Loucy (cell line): ENCODE measurements at regions not wholly inside any gene's neighbourhood (a gene's known extent, or its start where the extent isn't known, plus 50 kb on each side); places are given as distances from the start of the nearest gene placed in this dataset.

Source experiments
- H2AFZ ChIP-seq: fragments of 200-600 bp; sonication (generic); 2 replicates; pipeline ENCODE4 v1.6.0; 2016; ENCODE audit warnings: antibody characterized with exemption, mild to moderate bottlenecking, low read length, moderate library complexity
- H3F3A ChIP-seq: fragments of 200-600 bp; 2 replicates; pipeline ENCODE4 v1.6.0; 2016; ENCODE audit warnings: antibody characterized with exemption, low read depth, mild to moderate bottlenecking
- H3K27me3 ChIP-seq: fragments of 200-600 bp; sonication (generic); 2 replicates; pipeline ENCODE4 v1.6.1; 2014; ENCODE audit warnings: low read length, mild to moderate bottlenecking; ENCODE audit not compliant: insufficient read depth, poor library complexity, severe bottlenecking
- H3K36me3 ChIP-seq: fragments of 200-600 bp; sonication (generic); 2 replicates; pipeline ENCODE4 v1.6.1; 2016; ENCODE audit warnings: low read length; ENCODE audit not compliant: insufficient read depth
- H3K4me1 ChIP-seq: fragments of 200-600 bp; sonication (generic); 2 replicates; pipeline ENCODE4 v1.5.1; 2014; ENCODE audit warnings: low read length, mild to moderate bottlenecking; ENCODE audit not compliant: insufficient read depth, poor library complexity, severe bottlenecking
- H3K4me2 ChIP-seq: fragments of 200-600 bp; sonication (generic); 2 replicates; pipeline ENCODE4 v1.6.0; 2014; ENCODE audit warnings: antibody characterized with exemption, low read length, low read depth, mild to moderate bottlenecking; ENCODE audit not compliant: poor library complexity, severe bottlenecking
- H3K4me3 ChIP-seq: fragments of 200-600 bp; sonication (generic); 2 replicates; pipeline ENCODE4 v1.5.1; 2014; ENCODE audit warnings: low read length, mild to moderate bottlenecking, mixed read lengths; ENCODE audit not compliant: poor library complexity, severe bottlenecking
- H3K79me2 ChIP-seq: fragments of 200-600 bp; sonication (generic); 2 replicates; pipeline ENCODE4 v1.6.1; 2014; ENCODE audit warnings: low read length; ENCODE audit not compliant: insufficient read depth
- H3K9ac ChIP-seq: fragments of 200-600 bp; sonication (generic); 2 replicates; pipeline ENCODE4 v1.6.0; 2014; ENCODE audit warnings: mild to moderate bottlenecking, low read depth, low read length, moderate library complexity; ENCODE audit not compliant: poor library complexity, severe bottlenecking
- H3K9me2 ChIP-seq: fragments of 200-600 bp; sonication (generic); replicated peaks from 2 replicates; pipeline ENCODE4 v1.6.1; 2016; ENCODE audit warnings: low read depth, low read length, mixed read lengths
- H3K9me3 ChIP-seq: fragments of 200-600 bp; sonication (generic); 2 replicates; pipeline ENCODE4 v1.6.1; 2014; ENCODE audit warnings: mild to moderate bottlenecking, antibody characterized with exemption, low read length, low read depth; ENCODE audit not compliant: insufficient read depth
- H4K20me1 ChIP-seq: fragments of 200-600 bp; sonication (generic); 2 replicates; pipeline ENCODE4 v1.6.0; 2014; ENCODE audit warnings: antibody characterized with exemption, low read length, mild to moderate bottlenecking; ENCODE audit not compliant: insufficient read depth, poor library complexity, severe bottlenecking
- EZH2phosphoT487 ChIP-seq: fragments of 200-600 bp; IDR thresholded peaks from 2 replicates; pipeline ENCODE4 v1.6.1; 2018; ENCODE audit warnings: antibody characterized with exemption, mild to moderate bottlenecking, moderate library complexity, borderline replicate concordance
- TF ChIP-seq, protein P1 (sequence below): fragments of 200-600 bp; sonication (generic); conservative IDR thresholded peaks from 2 replicates; pipeline ENCODE4 v1.5.1; 2014; ENCODE audit warnings: mild to moderate bottlenecking, antibody characterized with exemption, low read length

DNA sequence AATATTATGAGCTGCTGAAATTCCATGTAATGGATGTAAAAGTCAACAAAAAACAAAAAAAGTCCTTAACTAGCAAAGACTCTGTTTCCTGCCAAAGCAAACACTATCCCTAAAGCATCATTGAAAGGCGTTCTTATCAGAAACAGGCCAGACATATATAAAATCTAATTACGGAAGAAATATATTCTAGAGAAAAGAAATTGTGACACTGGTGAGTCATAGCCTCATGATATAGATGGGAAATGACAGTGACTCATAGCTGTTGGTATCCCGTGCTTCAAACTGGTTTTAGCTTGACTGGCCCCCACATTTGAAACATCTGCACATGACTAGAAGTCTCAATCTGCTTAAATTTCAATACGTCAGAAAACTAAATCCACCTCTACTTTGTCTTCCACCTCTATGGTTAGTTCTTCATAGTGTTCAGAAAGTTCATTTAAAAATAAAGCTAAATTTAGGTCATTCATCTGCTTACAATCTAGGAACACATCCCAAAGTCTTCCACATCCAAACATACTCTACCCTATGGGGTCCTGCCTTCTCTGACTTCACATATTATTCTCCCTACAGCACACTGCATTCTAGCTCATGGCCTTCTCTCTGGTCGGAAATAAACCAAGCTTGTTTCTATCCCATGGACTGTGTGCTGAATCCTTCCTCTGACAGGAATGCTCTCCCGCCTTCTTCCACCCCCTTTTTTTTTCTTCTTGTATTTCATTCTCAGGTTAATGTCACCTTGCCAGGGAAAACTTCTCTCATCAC is 456.3 kb upstream of the ARRDC4 start:
- H3K36me3 ChIP-seq, result no peaks in the 10 kb centered on the region
- no peaks in the 10 kb centered on the region for H3F3A ChIP-seq
- no peaks in the 10 kb centered on the region for H3K4me1 ChIP-seq
- no peak overlapping the region for H3K4me3 ChIP-seq
- no peak overlapping the region for H2AFZ ChIP-seq
- TF ChIP-seq, protein P1, sequence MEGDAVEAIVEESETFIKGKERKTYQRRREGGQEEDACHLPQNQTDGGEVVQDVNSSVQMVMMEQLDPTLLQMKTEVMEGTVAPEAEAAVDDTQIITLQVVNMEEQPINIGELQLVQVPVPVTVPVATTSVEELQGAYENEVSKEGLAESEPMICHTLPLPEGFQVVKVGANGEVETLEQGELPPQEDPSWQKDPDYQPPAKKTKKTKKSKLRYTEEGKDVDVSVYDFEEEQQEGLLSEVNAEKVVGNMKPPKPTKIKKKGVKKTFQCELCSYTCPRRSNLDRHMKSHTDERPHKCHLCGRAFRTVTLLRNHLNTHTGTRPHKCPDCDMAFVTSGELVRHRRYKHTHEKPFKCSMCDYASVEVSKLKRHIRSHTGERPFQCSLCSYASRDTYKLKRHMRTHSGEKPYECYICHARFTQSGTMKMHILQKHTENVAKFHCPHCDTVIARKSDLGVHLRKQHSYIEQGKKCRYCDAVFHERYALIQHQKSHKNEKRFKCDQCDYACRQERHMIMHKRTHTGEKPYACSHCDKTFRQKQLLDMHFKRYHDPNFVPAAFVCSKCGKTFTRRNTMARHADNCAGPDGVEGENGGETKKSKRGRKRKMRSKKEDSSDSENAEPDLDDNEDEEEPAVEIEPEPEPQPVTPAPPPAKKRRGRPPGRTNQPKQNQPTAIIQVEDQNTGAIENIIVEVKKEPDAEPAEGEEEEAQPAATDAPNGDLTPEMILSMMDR, result no peak
- no peak for TF ChIP-seq EZH2phosphoT487
- no peaks in the 10 kb centered on the region; the same call in 1 of the 2 replicates for H3K9me2 ChIP-seq
- no peaks in the 10 kb centered on the region for H3K79me2 ChIP-seq
- H3K9me3 ChIP-seq, result no peaks in the 10 kb centered on the region
- no peaks in the 10 kb centered on the region for H4K20me1 ChIP-seq
- no peak overlapping the region for H3K9ac ChIP-seq
- no peak overlapping the region for H3K4me2 ChIP-seq
- no peaks in the 10 kb centered on the region for H3K27me3 ChIP-seq

DNA sequence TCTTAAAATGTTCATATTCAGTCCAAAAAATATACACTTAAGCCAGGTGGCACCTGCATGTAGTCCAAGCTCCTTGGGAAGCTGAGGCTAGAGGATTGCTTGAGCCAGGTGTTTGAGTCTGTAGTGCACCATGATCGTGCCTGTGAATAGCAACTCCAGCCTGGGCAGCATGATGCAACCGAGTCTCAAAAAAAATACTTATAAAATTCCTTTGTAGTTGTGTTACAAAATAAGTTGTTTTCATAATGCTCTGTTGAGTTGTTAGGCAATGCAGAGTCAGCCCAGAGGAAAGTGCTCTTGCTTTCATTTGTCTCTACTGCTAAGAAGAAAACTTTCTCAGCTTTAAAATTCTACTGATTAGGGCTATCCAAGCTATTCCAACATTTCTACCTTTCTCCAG is 442.8 kb upstream of the ARRDC4 start:
- no peaks in the 10 kb centered on the region for H3F3A ChIP-seq
- no peaks in the 10 kb centered on the region for H3K79me2 ChIP-seq
- no peak overlapping the region for H2AFZ ChIP-seq
- H3K9me3 ChIP-seq, result no peaks in the 10 kb centered on the region
- no peak overlapping the region for H3K9ac ChIP-seq
- H3K36me3 ChIP-seq, result no peaks in the 10 kb centered on the region
- H3K4me2 ChIP-seq, result no peak overlapping the region
- TF ChIP-seq, protein P1, result no peak
- no peak for TF ChIP-seq EZH2phosphoT487
- H3K4me1 ChIP-seq, result no peaks in the 10 kb centered on the region
- H3K4me3 ChIP-seq, result no peak overlapping the region
- no peaks in the 10 kb centered on the region for H4K20me1 ChIP-seq
- H3K9me2 ChIP-seq, result no peaks in the 10 kb centered on the region
- H3K27me3 ChIP-seq, result no peaks in the 10 kb centered on the region

DNA sequence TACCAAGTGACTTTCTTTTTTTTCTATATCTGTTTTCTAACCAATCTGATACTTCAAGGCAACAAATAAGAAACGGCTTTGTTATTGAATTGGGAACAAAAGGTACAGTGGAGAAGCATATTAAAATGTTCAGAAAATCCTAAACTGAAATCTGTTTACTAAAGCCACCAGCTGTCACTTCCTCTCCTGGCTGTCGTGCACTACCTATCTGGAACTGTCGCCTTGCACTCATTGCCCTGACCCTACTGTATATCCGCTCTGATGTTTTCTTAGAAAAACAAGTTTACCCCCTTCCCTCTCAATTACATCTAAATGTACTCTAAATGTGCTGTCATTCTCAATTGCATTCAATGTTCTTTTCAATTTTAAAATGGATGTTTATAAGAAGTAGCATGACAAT is 439.8 kb upstream of the ARRDC4 start:
- no peak overlapping the region for H3K4me2 ChIP-seq
- H2AFZ ChIP-seq, result no peak overlapping the region
- no peaks in the 10 kb centered on the region for H3K9me2 ChIP-seq
- no peaks in the 10 kb centered on the region for H3F3A ChIP-seq
- H3K79me2 ChIP-seq, result no peaks in the 10 kb centered on the region
- no peak overlapping the region for H3K9ac ChIP-seq
- H3K4me3 ChIP-seq, result no peak overlapping the region
- no peak for TF ChIP-seq EZH2phosphoT487
- TF ChIP-seq, protein P1, result no peak
- no peaks in the 10 kb centered on the region for H3K9me3 ChIP-seq
- H3K36me3 ChIP-seq, result no peaks in the 10 kb centered on the region
- no peaks in the 10 kb centered on the region for H4K20me1 ChIP-seq
- H3K4me1 ChIP-seq, result no peaks in the 10 kb centered on the region
- H3K27me3 ChIP-seq, result no peaks in the 10 kb centered on the region
